ENCODE measurements at regions not wholly inside any gene's neighbourhood (a gene's known extent, or its start where the extent isn't known, plus 50 kb on each side); places are given as distances from the start of the nearest gene placed in this dataset.
"Not testable (repeated sequence)": the region's sequence is repeated elsewhere in the genome, so short reads cannot be mapped to it uniquely, and the experiment has no call there.

DNA sequence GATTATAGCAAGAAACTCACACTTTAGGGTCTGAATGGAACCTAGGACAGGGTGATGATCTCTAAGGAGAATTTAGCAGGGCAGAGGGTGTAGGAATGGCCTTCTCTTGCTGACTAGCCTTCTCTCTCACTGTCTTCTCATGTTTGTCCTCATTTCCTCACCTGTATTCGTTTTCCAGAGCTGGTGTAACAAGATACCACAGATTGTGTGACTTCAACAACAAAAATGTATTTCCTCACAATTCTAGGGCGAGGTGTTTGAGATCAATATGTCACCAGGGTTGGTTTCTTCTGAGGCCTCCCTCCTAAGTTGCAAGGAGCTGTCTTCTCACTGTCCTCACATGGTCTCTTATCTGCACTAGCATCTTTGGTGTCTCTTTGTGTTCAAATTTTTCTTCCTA, 177.9 kb upstream of the C1orf87 start:
- in situ Hi-C loops (cut with MboI; ENCODE audit: low pct_unique_long_range_greater_than_20kb, low sequenced_read_pairs), result no loop called here
- no peak for DNase-seq

DNA sequence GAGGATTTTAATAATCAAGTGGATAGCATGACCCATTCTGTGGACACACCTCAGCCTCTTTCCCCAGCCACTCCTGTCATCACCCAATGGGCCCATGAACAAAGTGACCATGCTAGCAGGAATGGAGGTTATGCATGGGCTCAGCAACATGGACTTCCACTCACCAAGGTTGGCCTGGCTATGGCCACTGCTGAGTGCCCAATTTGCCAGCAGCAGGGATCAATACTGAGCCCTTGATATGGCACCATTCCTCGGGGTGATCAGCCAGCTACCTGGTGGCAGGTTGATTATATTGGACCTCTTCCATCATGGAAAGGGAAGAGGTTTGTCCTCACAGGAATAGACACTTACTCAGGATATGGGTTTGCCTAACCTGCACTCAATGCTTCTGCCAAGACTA, 173.9 kb upstream of the C1orf87 start:
- DNase-seq; in situ Hi-C loops (cut with MboI; ENCODE audit: low pct_unique_long_range_greater_than_20kb, low sequenced_read_pairs): not testable (repeated sequence)

DNA sequence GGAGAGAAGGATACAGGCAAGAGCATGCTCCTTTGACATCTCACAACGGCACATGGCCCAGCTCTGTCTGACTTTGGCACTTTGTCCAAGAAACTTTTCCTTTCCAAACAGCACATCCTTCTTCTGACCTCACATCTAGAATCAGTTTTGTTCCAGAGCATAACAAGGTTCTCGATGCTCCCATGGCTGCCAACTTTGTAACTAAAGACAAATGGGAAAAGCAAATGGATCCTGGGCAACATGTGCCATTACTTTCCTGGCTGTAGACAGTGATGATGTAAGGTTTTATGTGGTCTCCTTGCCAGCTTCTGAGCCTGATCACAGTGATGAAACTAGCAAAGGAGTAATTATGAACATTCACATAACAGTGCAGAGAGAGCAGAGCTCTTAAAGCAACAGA, 171.8 kb upstream of the C1orf87 start:
- DNase-seq, result no peak
- in situ Hi-C loops (cut with MboI; ENCODE audit: low pct_unique_long_range_greater_than_20kb, low sequenced_read_pairs), result no loop called here

DNA sequence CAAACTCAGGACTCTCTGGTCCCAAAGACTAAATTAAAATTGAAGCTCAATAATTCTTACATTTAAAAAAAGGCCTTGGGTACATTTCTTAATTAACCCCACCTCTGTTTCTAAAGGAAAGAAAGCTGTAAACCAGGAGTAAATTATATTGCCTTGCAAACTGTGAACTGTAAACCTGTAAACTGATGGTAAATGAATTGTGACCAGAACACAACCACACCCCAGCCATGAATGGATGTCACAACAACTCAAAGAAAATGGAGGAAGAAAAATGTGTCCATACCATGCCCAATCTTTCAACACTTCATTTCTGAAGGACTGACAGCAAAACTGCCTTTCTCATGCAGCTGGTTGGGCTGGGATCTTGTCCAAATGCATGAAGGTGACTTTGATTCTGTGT, 171.3 kb upstream of the C1orf87 start:
- in situ Hi-C loops (cut with MboI; ENCODE audit: low pct_unique_long_range_greater_than_20kb, low sequenced_read_pairs), result no loop called here
- DNase-seq, result no peak

DNA sequence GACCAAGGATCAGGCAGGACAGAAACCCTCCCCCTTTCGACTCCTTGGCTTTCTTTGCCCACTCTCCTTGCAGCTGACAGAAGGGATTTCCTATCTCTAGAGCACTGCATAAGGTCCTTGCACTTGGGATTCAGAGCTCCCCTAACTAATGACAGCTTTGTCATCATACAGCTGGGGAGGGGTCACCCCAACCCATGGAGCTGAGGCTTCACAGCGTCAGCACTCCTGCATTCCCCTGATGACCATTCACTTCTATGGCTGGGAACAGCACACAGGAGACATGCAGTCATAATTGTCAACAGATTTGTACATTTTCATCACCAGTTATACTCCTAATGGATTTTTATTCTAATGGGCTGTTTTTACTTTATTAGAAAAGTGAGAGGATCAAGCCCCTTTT, 161.7 kb upstream of the C1orf87 start:
- no peak for DNase-seq
- in situ Hi-C loops (cut with MboI; ENCODE audit: low pct_unique_long_range_greater_than_20kb, low sequenced_read_pairs), result no loop called here

DNA sequence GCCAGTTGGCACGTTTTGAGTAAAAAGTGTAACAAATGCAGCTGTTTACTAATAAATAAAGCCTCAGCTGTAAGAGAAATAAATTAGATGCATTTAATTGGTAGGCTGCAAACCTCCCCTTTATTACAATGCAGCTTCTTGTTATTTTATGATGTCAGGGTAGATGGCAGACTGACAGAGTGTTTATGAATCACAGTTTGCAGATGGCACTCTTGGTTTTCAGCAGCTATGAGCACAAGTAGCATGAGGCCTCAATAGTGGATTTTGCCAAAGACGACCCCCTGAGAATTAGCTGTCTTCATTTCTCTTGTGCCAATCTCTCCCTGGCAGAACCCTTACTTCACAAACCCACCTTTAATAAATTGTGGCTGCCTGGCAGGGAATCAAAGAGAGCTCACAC, 161.2 kb upstream of the C1orf87 start:
- in situ Hi-C loops (cut with MboI; ENCODE audit: low pct_unique_long_range_greater_than_20kb, low sequenced_read_pairs), result no loop called here
- no peak for DNase-seq

DNA sequence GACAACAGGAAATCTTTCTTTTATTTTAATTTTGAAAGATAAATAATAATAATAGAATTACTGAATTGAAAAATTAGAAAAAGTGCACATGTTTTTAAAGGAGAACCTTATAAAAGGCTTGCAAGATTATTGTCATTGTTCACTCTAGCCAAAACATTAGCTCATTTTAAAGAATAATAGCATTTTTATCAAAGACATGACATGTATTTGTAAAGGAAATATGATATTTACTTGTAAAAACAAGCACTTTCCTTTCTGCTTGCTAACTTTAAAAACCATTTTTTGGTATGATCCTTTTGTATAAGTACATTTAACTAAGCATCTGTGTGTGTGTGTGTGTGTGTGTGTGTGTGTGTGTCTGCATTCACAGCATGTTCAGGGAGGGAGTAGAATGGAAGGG, 156.3 kb upstream of the C1orf87 start:
- DNase-seq, result no peak
- in situ Hi-C loops (cut with MboI; ENCODE audit: low pct_unique_long_range_greater_than_20kb, low sequenced_read_pairs), result no loop called here

DNA sequence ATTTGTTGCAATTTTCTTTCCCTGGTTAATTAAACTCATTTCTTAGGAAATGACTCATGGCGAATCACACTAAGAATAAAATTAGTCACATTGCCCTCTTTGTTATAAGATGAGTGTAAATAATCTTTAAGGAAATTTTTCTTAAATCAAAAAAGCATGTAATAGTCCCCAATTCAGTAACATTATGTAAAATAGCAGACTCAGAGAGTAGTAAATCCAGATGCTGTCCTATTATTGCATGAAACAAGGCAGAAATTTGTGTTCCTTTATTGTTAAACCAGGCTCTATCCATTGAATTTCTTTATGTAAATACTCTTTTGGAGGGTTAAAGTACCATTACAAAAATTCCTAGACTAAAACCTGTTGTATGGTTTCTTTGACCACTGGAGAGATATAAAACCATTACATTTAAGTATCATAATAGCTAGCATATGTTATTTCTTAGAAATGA, 154.5 kb upstream of the C1orf87 start:
- in situ Hi-C loops (cut with MboI; ENCODE audit: low pct_unique_long_range_greater_than_20kb, low sequenced_read_pairs), result no loop called here
- DNase-seq, result no peak

DNA sequence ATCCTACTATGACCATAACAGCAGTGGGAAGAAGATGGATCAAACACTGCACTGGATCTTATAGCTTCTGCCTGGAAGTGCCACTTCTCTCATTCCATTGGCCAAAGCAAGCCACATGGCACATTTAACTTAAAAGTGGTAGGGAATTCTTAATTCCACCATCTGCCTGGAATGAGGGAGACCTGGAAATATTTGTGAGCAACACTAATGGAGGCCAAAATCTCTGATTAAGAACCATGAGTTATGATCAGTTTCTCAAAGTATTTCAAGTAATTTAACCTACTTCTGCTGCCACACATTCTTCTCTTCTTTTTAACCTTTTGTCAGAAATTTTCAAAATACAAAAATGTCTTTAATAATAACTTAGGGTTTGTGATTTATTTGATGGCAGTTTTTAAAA, 154.0 kb upstream of the C1orf87 start:
- in situ Hi-C loops (cut with MboI; ENCODE audit: low pct_unique_long_range_greater_than_20kb, low sequenced_read_pairs), result no loop called here
- no peak for DNase-seq

DNA sequence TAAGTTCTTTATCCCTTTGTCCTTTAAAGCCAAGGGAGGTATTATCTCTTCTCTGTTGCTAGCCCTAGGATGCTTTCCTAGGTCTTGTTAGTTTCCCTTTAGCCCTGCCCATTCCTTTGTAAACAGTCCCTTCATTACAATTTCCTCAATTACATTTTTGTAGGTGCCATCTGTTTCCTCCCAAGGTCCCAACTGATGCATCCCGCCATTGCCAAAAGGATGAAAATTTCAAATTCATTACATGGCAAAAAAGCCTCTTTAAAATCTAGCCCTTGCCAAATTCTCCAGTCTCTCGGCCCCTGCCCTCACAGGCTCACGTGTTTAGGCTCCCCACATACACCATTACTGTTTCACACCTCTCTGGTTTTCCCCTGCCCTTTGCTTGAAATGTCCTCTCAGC, 151.9 kb upstream of the C1orf87 start:
- no peak for DNase-seq
- in situ Hi-C loops (cut with MboI; ENCODE audit: low pct_unique_long_range_greater_than_20kb, low sequenced_read_pairs), result no loop called here

DNA sequence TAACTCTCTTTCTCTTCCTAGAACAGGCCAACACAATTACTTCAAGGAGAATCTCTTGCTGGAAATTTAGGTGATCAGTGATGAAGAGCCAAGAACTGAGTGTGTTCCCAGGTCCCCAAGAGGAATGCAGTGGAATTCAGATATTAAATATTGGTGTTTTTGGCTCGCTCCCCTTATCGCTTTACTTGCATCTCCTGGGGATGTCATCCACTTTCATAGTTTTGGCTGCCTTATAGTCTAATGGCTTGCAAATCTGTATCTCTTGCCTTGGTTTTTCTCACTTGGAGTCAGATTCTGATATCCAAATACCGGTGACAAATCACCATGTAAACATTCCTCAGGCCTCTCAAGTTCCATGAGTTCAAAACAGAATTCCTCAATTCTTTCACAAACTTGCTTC, 151.0 kb upstream of the C1orf87 start:
- in situ Hi-C loops (cut with MboI; ENCODE audit: low pct_unique_long_range_greater_than_20kb, low sequenced_read_pairs), result no loop called here
- no peak for DNase-seq

DNA sequence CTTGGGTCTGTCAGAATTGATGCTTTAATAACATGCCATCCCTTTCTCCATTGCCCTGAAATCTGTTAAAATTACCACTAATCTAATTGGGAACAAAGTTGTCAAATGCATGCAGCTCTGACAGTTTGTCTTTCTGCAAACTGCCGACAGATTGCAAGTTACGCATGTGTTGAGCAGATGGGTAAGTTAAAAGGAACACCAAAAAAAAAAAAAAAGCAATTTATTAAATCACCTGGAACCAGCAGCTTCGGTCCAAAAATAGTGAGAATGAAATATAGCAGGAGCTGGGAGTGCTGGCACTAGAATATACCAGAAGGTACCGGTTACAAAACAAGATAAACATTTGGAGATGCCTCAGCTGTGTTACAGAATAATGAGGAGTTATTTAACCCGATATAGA, 149.6 kb upstream of the C1orf87 start:
- DNase-seq, result no peak
- in situ Hi-C loops (cut with MboI; ENCODE audit: low pct_unique_long_range_greater_than_20kb, low sequenced_read_pairs), result no loop called here

DNA sequence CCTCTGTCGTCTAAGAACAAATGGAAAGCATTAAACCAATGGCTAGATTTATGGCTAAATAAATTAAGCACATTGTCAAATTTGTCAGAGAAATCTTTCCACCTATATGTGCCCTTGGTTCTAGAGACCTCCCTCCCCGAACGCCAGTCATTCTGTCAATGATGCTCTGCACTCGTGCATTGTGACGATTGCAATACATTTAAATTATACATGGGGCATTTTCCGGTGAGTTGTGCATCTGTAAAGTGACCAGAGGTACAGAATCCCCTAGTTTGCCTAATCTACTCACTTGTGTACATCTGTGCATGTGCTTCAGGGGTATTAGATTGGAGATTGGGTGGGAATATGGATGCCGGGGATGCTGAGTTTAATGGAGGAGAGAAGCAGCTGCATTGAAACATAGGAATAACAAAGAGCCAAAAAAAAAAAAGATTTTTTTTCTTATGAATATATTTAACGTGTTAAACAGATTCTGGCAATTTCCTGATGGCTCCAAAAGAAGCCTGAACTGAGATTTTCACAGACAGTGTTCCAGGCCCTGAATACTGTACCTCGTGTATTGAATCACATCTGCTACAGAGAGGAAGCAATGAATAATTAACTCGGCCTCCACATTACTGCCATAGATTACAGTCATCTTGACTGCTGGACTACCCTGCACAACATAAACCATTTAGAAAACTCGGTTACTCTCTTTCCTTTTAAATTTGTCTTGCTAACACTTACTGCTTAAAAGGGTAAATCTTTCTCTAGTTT, 149.0 kb upstream of the C1orf87 start:
- no peak for DNase-seq
- in situ Hi-C loops (cut with MboI; ENCODE audit: low pct_unique_long_range_greater_than_20kb, low sequenced_read_pairs), result no loop called here

DNA sequence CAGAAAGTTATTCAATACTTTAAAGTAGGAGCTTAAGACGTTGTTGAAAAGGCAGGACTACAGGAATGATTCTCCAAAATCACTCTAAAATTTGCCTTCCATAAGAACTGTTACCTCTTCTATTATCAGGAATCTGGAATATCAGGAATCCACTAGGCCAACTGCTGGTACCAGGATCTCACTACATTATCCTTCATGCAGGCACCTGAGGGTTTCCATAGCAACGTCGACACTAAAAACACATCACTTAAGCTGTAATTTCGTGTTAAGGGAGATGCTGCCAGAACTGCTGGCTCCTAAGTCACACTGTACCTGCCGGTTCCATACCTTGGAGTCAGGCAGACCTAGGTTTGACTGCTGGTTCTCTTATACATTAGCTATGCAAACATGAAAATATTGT, 139.7 kb upstream of the C1orf87 start:
- no peak for DNase-seq
- in situ Hi-C loops (cut with MboI; ENCODE audit: low pct_unique_long_range_greater_than_20kb, low sequenced_read_pairs), result no loop called here

DNA sequence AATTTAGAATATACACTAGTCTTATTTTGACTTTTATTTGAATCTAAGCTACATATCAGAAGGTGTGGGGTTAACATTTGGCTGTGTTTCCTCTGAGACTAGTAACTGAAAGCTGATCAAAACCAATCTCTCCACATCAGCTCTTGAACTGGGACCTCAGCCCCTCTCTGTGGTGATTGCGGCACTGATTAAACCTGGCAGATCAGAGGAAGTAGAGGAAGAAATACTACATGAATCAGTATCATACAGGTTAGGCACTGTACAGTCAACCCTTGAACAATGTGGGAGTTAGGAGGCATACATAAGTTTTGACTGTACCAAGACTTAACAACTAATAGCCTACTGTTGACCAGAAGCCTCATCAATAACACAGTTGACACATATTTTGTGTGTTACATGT, 122.5 kb upstream of the C1orf87 start:
- in situ Hi-C loops (cut with MboI; ENCODE audit: low pct_unique_long_range_greater_than_20kb, low sequenced_read_pairs), result no loop called here
- no peak for DNase-seq

DNA sequence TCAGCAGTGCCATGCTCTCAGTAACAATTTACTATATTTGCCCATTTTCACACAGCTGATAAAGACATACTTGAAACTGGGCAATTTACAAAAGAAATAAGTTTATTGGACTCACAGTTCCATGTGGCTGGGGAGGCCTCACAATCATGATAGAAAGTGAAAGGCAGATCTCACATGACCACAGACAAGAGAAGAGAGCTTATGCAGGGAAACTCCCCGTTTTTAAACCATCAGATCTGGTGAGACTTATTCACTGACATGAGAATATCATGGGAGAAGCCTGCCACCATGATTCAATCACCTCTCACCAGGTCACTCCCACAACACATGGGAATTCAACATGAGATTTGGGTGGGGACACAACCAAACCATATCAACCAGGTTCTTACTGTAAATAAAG, 112.1 kb upstream of the C1orf87 start:
- no peak for DNase-seq
- in situ Hi-C loops (cut with MboI; ENCODE audit: low pct_unique_long_range_greater_than_20kb, low sequenced_read_pairs), result no loop called here

DNA sequence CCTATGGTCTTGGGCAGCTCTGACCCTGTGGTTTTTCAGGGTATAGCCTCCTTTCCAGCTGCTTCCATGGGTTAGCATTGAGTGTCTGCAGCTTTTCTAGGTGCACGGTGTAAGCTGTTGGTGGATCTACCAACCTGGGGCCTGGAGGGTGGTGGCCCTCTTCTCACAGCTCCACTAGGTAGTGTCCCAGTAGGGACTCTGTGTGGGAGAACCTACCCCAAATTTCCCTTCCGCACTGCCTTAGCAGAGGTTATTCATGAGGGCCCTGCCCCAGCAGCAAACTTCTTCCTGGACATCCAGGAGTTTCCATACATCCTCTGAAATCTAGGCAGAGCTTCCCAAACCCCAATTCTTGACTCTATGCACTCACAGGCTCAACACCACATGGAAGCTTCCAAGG, 111.0 kb upstream of the C1orf87 start:
- in situ Hi-C loops (cut with MboI; ENCODE audit: low pct_unique_long_range_greater_than_20kb, low sequenced_read_pairs), result no loop called here
- no peak for DNase-seq

DNA sequence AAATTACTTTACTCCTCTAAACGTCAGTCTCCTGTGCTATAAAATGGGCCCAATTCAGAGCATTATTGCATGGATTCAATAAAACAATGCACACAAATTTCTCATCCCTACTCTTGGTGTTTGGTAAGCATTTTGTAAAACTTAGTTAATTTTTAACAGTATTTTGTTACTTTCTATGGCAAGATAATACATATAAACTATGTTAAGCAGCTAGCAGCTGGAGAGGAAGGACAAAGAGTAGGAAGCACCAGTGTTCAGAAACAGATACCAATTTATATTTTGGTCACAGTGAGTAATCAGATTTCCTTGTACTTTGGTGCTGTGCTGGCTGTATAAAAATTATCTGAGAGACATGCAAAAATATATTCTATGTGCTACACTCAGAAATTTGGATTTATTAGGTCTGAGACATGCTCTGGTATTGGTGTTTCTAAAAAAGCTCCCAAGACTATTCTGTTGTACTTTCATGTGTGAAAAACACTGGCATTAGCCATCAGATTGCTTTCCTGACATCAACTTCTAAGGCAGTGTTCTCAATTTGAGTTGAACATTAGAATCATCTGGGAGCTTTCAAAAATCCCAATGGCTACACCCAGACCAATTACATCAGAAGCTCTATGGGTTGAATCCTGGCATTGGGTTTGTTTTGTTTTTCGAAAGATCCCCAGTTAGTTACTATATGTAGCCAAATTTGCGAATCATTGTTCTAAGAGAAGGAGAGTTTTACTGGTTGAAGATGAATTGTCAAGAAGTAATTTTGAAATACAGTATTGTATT, 100.3 kb upstream of the C1orf87 start:
- in situ Hi-C loops (cut with MboI; ENCODE audit: low pct_unique_long_range_greater_than_20kb, low sequenced_read_pairs), result no loop called here
- no peak for DNase-seq

DNA sequence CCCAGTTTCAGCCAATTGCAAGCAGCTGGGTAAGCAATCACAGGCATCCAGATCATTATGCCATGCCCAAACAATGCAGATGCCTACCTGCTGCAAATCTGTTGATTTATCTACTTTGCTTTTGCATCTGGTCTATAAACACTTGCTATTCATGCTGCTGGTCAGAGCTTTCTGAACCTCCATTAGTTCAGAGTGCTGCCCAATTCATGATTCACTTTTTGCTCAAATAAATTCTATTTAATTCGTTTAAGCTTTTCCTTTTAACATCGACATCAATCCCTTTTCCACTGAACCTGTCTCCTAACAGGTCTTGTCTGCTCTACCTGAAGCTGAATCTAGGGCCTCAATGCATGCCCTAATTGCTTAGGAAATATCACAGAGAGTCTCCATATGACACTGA, 99.4 kb upstream of the C1orf87 start:
- in situ Hi-C loops (cut with MboI; ENCODE audit: low pct_unique_long_range_greater_than_20kb, low sequenced_read_pairs), result no loop called here

DNA sequence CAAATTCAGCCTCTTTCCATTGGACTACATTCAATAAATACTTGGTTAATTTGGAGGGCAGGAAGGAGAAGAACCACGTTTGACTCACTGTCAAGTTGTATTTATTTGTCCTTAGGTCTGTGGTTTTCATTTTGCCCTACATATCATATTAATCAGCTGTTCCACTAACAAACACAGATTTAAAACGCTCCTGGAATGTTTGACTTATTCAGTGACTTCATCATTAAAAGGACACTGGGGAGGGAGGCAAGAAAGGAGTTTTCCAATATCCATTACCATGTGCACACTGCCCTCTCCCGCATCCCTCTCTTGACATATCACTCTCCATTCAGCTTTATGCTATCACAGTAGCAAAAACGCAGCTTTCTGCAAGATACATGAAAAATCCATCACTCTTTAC, 98.2 kb upstream of the C1orf87 start:
- in situ Hi-C loops (cut with MboI; ENCODE audit: low pct_unique_long_range_greater_than_20kb, low sequenced_read_pairs), result no loop called here
- DNase-seq, result no peak

More for the DNA sequence above, 99.4 kb upstream of the C1orf87 start:
- DNase-seq, result no peak

DNA sequence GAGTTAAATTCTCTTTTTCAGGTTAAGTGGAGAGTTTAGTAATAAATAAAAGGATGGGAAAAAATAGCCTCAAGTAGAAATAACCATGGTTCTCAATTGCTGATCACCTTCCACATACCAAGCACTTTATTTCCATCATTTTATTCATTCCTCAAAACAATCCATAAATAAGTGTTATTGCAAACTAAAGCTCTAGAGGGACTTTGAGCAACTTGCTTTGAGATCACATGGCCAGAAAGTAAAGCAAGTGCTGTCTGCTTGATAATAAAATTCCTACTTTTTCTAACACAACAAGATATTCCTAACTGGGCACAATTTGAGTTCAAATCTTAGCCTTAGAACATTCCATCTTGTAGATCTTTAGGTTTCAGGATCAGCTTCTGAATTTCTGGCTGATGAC, 97.1 kb upstream of the C1orf87 start:
- in situ Hi-C loops (cut with MboI; ENCODE audit: low pct_unique_long_range_greater_than_20kb, low sequenced_read_pairs), result no loop called here
- no peak for DNase-seq

Measured in KBM-7 (cell line).